Islet of Langerhans (tissue), 1 donor: ENCODE measurements at regions not wholly inside any gene's neighbourhood (a gene's known extent, or its start where the extent isn't known, plus 50 kb on each side); places are given as distances from the start of the nearest gene placed in this dataset.

ENCODE experiments used
- FAIRE-seq: peaks from one replicate; lab custom pipeline; 2011; peaks lifted over from hg19 to GRCh38; lab: Jason Lieb, UNC

DNA sequence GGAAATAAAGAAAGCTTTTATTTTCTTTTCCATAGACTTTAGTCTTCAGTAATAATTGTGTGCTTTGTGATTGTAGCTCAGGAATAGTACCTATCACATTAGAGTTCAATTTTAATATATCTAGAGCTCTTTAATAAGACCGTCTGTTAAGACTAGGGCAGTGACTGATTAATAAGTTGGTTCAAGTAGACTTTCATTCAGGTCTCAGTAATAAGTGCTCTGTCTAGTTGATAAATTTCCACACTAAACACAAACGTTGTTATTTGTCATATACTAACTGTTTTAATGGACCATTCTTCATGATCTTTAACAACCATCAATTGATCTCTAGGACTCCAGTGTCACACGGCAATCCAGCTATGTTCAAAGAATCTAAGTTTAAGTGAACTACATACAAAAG is 474.5 kb upstream of the ADGRL2 start:
- no peak for FAIRE-seq

DNA sequence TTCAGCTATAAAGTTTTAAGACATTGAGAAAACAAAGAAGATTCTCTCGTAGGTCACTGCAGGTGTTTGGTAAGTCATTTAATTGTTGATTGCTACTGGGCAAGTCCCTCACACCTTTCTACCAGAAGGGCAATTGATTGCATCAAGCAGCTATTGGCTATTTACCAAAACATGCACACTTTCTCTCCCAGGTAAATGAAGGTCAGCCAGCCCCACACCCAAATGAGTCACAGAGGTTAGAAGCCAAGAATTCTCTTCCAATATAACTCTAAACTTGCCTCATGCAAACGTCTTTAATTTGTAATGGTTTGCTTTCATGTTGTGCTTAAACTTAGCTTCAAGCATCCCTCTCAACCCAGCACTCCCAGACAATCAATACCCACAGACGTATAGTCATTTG is 475.3 kb upstream of the ADGRL2 start:
- FAIRE-seq: no peak

DNA sequence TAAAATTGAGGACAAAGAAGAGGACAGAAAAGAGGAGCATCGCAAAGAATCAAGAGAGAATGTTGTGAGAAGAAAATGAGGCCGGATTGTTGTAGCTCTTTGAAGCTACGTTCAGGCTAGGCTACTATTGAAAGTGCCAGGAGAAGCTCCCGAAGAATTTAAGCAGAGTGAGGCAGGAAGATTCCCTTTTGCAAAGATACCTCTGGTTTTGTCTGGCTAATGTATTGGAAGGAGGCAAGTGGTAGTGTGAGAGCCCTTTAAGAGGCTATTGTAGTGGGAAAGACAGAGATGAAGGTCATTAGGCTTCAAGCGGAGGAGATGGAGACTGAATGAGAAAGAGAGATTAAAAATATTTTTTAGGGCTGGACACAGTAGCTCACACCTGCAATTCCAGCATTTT is 476.9 kb upstream of the ADGRL2 start:
- no peak for FAIRE-seq

DNA sequence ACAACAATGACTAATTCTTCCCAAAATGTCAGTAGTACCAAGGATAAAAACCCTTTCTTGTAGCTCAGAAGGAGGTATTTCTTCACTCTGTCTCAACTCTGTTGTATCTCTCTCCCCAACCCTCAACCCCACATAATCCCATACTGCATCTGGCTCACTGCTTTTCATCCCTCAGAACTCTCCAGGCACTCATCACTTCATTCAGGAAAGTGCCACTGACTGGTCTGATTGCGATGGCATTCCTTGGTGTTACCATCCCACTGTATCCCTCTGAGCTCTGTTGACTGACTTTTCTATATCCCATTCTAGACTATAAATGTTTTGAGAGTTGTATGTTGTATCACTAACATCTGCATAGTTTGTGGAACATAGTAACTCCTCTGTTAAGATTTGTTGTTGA is 483.5 kb upstream of the ADGRL2 start:
- no peak for FAIRE-seq

DNA sequence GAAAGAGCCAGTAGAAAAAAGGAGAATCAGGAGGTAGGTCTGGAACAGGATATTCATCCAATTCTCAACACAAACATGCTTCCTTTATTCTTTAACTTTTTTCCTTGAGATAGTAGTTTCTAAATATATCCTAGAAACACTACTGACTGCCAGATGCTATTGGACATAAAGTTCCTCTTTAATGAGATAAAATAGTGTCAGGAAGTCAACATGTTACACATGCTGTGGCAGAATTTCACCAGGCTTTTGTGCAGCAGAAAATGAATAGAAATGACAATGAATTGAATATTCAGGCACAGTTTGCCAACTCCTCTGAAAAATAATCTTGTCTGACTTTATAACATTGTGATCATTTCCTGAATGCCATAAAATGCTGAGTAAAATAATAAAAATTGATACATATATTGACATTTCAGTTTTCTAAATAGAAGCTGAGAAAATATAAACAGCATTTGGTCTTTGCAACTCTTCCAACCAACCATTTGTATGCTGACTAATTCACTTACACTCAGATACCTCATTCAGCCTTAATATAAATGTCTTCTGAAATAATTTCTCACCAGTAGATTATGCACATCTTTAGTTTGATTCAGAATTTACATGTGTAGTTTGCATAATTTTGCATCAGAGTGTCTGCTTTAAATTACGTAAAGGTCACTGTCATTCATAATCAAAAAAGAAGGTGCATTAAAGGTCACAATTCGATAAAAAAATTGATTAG is 486.1 kb upstream of the ADGRL2 start:
- peak; percentile 13 for FAIRE-seq

DNA sequence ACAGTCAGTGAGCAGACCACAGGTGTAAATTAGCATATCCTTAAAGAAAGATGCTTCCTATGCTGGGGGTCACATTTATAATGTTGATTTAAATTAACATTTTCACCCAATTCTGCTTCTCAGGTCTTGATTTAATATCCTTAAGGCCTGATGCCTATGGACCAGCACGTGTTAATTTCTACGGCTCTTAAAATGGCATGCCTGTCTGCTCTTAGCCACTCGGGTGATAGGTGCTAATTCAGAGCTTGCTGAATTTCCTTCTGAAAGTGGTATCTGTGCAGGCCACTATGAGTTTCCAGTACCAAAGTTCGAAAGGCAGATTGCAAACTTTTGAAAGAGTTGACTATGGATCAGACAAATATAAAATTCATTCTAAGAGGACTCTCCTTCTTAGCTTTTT is 487.4 kb upstream of the ADGRL2 start:
- no peak for FAIRE-seq

DNA sequence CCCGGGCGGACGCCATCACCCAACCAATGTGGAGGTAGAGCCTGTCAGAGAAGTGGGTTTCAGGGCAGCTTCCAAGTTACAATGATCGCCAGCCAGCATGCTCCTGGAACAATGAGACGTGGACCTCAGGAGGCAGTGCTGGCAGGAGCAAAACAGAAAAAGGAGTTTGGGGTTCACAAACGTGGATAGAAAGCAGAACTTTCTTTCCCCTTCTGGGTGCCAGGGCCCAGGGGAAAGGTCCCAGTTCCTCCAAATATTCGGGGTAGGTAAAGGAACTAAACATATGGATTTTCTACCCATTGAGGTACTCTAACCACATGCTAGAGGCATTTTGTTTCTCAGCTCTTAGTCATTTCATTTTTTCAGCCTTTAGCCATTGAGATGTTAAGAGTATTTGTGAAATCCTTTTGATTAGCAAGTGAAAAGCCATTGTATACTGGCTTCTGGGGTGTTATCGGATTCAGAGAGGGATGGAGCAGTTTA is 488.4 kb upstream of the ADGRL2 start:
- no peak for FAIRE-seq

DNA sequence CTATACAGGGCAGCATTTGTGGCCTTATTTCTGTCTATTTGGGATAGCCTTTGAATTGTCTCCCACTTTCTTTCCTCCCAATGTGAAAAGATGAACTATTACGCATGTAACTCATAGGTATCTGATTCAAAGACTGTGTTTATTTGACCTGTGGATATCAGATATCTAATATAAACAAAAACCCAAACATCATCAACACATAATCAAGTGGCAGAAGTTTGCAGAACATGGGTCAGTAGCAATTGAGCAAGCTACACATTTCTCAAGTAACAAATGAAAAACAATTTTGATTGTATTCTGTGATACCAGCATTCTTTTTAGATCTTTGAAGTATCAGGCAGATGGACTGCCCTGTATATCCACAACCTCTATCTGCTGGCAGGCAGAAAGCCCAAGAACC is 490.5 kb upstream of the ADGRL2 start:
- no peak for FAIRE-seq

DNA sequence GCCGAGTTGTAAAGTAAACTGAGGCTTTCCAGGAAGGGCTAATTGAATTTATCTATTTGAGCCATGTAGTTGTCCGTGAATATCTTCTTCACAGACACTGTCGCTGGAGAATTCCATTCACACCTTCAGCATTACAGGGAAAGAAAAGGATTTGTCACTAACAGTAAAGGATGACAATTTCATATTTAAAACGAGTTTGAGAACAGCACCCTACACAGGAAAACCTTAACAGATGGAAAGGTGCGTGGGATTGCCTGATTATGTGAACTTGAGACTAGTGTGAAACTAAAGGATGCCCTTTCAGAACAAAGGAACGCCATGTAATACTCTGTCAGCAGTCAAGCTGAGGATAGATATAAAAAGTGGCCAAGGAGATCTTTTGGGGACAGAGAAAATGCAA is 492.5 kb upstream of the ADGRL2 start:
- FAIRE-seq: no peak

DNA sequence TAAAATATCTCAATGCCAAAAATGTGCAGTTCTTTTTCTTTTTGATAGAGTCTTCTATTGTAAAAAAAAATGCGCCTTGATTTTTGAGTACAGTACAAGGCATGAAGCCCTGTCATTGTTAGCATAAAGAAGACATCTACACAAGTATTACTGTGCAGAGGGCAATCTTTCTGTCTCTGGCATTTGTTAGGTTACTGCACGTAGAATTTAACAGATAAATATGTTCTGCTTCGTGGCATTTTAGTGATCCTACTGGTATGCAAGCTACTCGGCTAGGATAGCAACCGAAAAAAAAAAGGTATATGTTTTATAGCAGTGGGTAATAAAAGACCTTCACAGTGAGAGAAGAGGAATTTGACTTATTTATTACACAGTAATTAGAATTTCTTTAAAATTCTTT is 492.9 kb upstream of the ADGRL2 start:
- FAIRE-seq: no peak

DNA sequence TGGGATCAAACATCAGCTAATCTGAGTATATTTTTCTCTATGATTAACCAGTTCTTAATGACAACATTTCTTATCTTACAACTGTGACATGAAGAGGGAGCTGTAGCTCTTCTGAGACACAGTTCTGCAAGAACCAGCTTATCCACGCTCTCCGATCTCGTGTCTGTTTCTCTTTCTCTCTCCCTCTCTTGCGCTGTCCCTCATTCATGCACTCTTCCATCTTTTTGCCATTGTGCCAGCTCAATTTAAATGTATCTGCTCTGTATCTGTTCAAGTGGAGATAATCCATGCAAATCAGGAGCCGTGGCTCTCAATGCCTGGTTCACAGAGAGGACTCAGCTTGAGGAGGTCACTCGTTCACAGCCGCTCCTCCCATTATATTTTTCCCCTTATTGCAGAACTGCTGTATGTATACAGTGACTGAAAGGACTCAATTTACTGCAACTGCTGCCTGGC is 494.7 kb upstream of the ADGRL2 start:
- peak; percentile 73 for FAIRE-seq

DNA sequence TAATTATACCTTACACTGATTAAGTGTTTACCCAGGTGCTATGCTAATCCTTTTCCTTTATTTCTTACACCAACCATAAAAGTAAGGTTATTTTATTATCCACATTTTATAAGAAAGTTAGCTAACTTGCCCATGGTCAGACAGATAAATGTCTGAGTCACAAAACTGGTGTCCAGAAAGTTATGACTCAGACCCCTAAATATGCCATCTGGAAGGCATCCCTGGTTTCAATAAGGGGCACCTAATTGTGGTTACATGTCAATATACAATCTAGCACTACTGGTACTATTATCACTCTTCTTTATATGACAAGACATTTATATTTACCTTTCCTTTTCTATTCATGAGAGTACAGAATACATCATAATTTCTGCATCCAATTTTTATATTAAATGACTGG is 496.5 kb upstream of the ADGRL2 start:
- FAIRE-seq: no peak

DNA sequence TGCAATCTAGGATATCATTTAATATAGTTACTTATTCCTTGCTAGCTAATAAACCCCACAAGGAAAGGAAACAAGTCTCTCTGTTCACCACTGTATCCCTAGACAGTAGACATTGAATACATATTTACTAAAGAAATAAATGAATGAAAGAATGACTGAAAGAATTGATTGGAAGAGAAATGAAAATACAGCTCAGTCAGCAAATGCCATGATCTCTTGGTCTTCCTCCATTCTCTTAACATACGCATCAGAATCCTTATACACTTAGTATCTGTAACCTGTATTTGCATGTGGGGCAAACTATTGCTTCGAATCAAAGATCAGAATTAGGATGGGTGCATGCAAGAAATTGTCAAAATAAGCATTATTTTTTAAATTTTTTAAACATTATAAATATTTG is 500.8 kb upstream of the ADGRL2 start:
- no peak for FAIRE-seq

DNA sequence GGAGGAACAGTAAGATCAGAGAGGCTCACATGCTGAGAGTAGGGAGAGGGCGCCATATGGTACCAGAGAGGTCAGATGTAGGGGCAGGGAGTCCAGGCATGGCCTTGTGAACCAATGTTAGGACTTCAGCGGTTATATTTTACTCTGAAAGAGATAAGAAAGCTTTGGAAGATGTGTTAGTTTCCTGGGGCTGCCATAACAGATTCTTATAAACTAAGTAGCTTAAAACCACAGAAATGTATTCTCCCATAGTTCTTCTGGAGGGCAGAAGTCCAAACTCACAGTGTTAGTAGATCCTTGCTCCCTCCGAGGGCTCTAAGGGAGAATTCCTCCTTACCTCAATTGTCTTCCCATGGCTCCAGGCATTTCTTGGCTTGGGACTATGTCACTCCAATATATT is 502.5 kb upstream of the ADGRL2 start:
- FAIRE-seq: no peak

DNA sequence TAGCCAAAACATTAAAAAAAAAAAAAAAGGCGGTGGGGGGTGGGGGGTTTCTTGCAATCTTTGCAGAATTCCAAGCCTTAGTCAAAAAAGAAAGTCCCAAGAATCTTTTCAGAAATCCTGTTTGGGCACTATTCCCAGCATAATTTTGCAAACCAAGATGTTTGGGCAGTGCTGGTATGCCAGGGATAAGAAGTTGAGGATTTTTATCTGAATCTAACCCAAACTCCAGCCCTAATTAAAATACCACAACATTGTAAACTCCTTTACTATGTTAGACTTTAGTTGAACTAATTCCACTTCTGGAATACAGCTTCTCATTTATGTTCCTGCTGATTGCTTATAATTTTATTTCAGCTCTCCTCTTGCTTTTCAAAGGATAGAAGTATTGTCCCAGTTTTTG is 504.1 kb upstream of the ADGRL2 start:
- FAIRE-seq: no peak

DNA sequence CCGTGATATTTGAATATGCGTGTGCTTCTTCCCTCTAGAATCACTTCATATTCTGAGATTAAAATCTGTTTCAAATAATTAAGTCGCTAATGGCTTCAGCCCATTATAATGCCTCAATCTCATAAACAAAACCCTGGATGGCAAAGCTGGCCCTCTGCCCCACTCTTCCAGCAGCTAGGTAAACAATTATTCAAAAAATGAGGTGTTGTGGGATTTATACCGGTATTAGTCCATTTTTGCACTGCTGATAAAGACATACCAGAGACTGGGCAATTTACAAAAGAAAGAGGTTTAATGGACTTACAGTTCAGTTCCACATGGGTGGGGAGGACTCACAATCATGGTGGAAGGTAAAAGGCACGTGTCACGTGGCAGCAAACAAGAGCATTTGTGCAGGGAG is 510.4 kb upstream of the ADGRL2 start:
- FAIRE-seq: no peak

DNA sequence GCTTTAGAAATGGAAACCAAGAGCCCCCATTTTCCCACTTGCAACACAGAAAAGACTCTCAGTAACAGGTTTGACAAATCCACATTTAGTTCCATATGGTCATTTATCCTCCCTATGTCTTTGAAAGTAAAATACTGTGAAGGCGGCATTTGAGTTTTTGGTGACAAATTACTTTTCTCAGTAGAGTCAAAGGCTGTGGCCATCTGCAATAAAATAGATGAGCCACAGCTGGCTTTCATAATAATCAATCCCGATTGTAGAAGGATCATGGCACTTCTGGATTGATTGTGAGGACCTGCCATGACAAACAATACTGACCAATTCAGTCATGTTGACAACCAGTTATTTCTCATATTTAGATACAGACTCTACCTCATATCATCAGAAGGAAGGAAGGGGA is 512.0 kb upstream of the ADGRL2 start:
- no peak for FAIRE-seq

DNA sequence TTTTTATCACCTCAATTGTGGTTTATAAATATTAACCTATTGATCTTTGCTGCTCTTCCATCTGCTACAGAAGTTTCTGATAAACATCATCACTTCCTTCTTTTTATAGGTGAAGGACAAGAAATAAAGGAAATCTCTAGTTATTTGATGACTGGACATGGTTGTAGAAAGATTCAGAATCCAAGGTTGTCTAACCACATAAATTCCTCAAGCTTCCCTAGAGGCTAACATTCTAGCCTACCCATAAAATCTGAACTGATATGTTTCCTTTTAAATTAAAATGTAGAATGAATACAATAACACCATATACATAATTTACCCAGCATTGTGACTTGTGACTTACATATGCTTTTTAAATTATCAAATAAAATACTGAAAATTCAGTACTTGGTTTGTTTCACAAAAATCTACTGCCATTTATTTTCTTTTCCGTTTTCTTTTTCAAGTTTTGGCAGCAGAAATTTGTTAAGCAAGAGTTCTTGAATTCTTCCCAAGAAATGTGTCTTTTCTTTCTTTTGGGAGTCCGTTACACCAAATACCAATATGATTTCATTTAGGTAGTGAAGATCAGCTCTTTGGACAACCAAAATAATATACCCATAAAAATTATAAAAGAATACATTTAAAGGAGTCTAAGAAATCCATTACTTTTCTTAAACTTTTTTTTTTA is 513.2 kb upstream of the ADGRL2 start:
- FAIRE-seq: no peak

DNA sequence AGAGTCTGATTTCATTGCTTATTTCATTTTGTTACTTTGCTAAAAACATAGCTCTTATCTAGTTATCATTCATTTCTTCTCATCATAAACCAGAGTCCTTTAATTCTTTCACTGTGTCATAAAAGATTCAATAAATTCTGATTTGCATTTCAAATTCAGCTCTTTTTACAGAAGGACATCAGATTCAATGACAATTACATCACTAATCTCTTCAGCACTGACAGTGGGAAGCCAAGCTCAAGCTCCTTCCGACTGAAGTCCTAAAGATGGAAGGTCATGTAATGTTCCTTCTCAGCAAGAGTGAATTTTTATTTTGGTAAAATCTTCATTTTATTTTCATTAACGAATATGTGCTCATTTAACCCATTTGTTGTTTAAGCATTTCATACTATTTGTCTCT is 530.7 kb upstream of the ADGRL2 start:
- no peak for FAIRE-seq

DNA sequence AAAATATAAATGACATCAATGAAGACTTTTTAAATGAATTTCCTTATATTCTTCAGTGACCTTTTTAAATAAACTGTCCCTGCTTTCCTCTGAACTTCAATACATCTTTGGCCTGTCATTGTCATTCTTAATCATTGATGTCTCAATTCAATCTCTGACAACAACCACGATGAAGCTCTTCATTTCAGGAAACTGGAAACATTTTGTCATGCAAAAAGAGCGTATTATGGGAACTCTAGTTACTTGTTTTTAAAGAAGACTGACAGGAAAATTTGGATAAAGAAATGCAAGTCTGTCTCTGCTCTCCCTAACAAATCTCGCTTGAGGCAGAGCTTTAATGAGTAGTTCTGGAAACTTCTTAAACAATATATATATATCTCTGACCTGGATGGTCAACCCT is 535.8 kb upstream of the ADGRL2 start:
- FAIRE-seq: no peak

DNA sequence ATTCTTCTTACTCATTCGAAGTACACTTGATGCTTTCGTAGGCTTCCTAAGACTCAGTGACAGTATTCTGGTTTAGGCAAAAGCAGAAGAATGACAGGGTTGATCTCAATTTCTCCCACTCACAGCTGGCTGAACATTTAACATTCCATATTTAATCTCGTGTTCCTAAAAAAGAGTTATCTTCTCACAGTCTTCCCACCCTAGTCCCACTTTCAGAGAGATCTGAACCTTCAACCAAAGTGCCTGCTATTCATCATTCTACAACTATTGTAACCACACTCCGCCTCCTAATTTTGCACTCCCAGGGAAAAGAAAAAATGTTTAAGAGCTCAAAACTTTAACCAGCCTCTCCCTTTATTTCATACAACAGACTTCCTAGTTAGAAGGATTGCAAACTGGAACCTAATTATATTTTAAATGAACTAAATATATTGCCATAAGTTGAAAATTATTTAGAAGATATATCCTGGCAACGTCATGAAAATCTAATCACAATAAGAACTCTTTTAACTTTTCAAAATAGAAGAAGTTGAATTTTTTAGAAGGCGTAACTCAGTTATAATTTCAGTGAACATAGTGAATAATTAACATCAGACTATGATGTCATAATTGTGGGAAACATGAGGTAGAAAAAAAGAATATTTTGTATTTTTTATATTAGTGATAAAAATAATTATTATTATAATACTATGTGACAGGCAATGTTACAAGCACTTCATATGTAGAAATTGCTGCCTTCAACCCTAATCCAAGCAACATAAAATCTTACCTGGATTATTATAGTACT is 540.9 kb upstream of the ADGRL2 start:
- no peak for FAIRE-seq

DNA sequence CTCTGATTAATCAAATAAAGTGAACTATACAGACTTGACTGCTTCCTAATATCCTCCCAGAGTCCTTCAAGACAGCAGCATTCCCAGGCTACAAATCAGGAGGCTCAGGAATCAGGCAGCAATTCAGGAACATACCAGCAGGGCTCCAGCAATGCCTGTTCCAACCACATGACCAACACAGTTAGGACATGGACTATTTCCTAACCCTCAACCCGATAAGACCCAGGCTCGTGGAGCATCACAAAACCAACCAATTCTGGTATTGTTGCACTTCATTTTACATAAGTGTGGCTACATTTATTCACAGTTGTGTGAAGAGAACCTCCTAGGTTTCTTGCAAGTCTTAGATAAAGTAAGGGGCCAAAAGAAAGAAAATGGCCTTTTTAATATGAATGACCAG is 546.2 kb upstream of the ADGRL2 start:
- FAIRE-seq: no peak

DNA sequence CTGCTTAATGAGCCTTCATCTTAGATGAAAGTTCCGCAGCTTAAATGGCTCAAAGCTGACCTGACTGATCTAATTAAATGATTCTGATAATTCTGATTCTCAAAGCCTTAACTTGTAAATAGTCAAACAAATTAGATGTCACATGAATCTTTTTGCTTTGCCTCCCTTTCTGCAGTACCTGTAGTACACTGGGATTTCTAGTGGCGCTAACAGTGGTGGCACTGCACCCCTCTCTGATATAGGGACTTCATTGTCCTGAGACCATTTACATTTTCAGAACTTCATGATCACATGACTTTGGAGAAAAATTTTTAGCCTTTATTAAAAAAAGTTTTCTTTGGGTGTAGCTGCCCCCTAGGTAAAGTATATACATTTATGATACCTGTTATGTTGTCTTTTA is 546.7 kb upstream of the ADGRL2 start:
- FAIRE-seq: no peak
